NCI-H748 (cell line): ENCODE measurements at regions not wholly inside any gene's neighbourhood (a gene's known extent, or its start where the extent isn't known, plus 50 kb on each side); places are given as distances from the start of the nearest gene placed in this dataset.
A peak's percentile ranks its signal among the peaks of the same experiment; 100 is the strongest.
"Not testable (repeated sequence)": the region's sequence is repeated elsewhere in the genome, so short reads cannot be mapped to it uniquely, and the experiment has no call there.

Experiments
- DNase-seq: peaks from one replicate; lab custom pipeline; 2025; ENCODE audit not compliant: unreplicated experiment; lab: John Stamatoyannopoulos, UW

- DNase-seq = no peak
Observed at GRCh38 chr10:121362026-121362425, 236.2 kb downstream of the FGFR2 start.

- no peak for DNase-seq
Observed at GRCh38 chr10:121365566-121365965, 232.7 kb downstream of the FGFR2 start.

- peak; percentile 14 for DNase-seq
Observed at GRCh38 chr10:121368347-121369025, 229.8 kb downstream of the FGFR2 start.

GRCh38 chr10:121369616-121370015 is 228.6 kb downstream of the FGFR2 start:
- no peak for DNase-seq

GRCh38 chr10:121371836-121372235 is 226.4 kb downstream of the FGFR2 start:
- no peak for DNase-seq

GRCh38 chr10:121373411-121373810 is 224.8 kb downstream of the FGFR2 start:
- no peak for DNase-seq

GRCh38 chr10:121374121-121374520 is 224.1 kb downstream of the FGFR2 start:
- no peak for DNase-seq

- DNase-seq = no peak
Observed at GRCh38 chr10:121375172-121375571, 223.1 kb downstream of the FGFR2 start.

GRCh38 chr10:121378251-121378801 is 219.9 kb downstream of the FGFR2 start:
- DNase-seq = no peak

- peak; percentile 4 for DNase-seq
Observed at GRCh38 chr10:121379013-121379412, 219.2 kb downstream of the FGFR2 start.

- DNase-seq = no peak
Observed at GRCh38 chr10:121380211-121380610, 218.0 kb downstream of the FGFR2 start.

- not testable (repeated sequence) for DNase-seq
Observed at GRCh38 chr10:121382029-121382520, 216.2 kb downstream of the FGFR2 start.

GRCh38 chr10:121385136-121385535 is 213.1 kb downstream of the FGFR2 start:
- DNase-seq = no peak

- no peak for DNase-seq
Observed at GRCh38 chr10:121392657-121393056, 205.6 kb downstream of the FGFR2 start.

GRCh38 chr10:121393522-121393921 is 204.7 kb downstream of the FGFR2 start:
- DNase-seq = no peak

GRCh38 chr10:121400507-121400906 is 197.7 kb downstream of the FGFR2 start:
- not testable (repeated sequence) for DNase-seq

- DNase-seq = no peak
Observed at GRCh38 chr10:121403527-121403926, 194.7 kb downstream of the FGFR2 start.

GRCh38 chr10:121404611-121405010 is 193.6 kb downstream of the FGFR2 start:
- DNase-seq = no peak

- DNase-seq = no peak
Observed at GRCh38 chr10:121405096-121405495, 193.1 kb downstream of the FGFR2 start.

- DNase-seq = no peak
Observed at GRCh38 chr10:121405549-121405948, 192.7 kb downstream of the FGFR2 start.

GRCh38 chr10:121405953-121406352 is 192.3 kb downstream of the FGFR2 start:
- DNase-seq = no peak

- peak; percentile 2 for DNase-seq
Observed at GRCh38 chr10:121406823-121407545, 191.3 kb downstream of the FGFR2 start.
